HepG2 (cell line): ENCODE measurements at regions not wholly inside any gene's neighbourhood (a gene's known extent, or its start where the extent isn't known, plus 50 kb on each side); places are given as distances from the start of the nearest gene placed in this dataset.

Source experiments
- ATAC-seq: fragments of 200-7000 bp; cut with Tn5 transposase; 3 replicates; pipeline ENCODE4 v1.9.1; 2020; ENCODE audit warnings: mild to moderate bottlenecking, moderate library complexity
- BruUV-seq: library from RNA; stranded (reverse); fragments of 400-500 nt; replicated peaks from 2 replicates; lab custom pipeline; 2021; lab: Mats Ljungman, UMichigan
- CTCF ChIA-PET: fragments of 300-600 bp; formaldehyde crosslinking; extraction: SDS; loops from one replicate; lab custom pipeline; 2021; ENCODE audit warnings: low total read pairs, inconsistent platforms, low intra/inter-chr PET ratio; lab: Yijun Ruan, JAX
- POLR2A ChIA-PET: fragments of 350-600 bp; sonication (Branson Sonifier 250); formaldehyde crosslinking; loops from one replicate; lab custom pipeline; 2020; ENCODE audit warnings: antibody characterized with exemption, inconsistent platforms; lab: Yijun Ruan, JAX
- DNase-seq: peaks from one replicate; pipeline ENCODE4 v3.0.0-alpha.2; 2015; ENCODE audit warnings: low spot score
- FAIRE-seq: peaks from 3 replicates; lab custom pipeline; 2011; peaks lifted over from hg19 to GRCh38; lab: Jason Lieb, UNC
- H2AFZ ChIP-seq: one replicate; pipeline ENCODE4 v1.6.1; 2011; ENCODE audit warnings: low read length, inconsistent platforms
- H3K27ac ChIP-seq: fragments of 300-600 bp; 3 replicates; pipeline ENCODE4 v1.8.0; 2011; ENCODE audit warnings: mixed run types, mild to moderate bottlenecking, mixed read lengths, low read length, inconsistent platforms; ENCODE audit not compliant: insufficient read depth; ENCODE audit errors: extremely low read length
- H3K27me3 ChIP-seq, 2 experiments: fragments of 200-600 bp in 1 of 2; 2 replicates in 1 of 2; 3 replicates in 1 of 2; pipeline versions ENCODE4 v1.6.0 to v1.8.0; 2011; ENCODE audit warnings: low read length in 2 of 2, mild to moderate bottlenecking in 2 of 2, moderate library complexity in 2 of 2, inconsistent platforms in 1 of 2; ENCODE audit not compliant: insufficient read depth in 2 of 2, control insufficient read depth in 1 of 2
- H3K36me3 ChIP-seq, 2 experiments: fragments of 200-600 bp in 1 of 2; replicated peaks in 1 of 2; 2 replicates in 1 of 2; 3 replicates in 1 of 2; pipeline versions ENCODE4 v1.5.1 to v1.8.0; 2011; ENCODE audit warnings: low read length in 2 of 2, inconsistent platforms in 1 of 2; ENCODE audit not compliant: insufficient read depth in 2 of 2, control insufficient read depth in 1 of 2
- H3K4me1 ChIP-seq: 2 replicates; pipeline ENCODE4 v1.5.1; 2012; ENCODE audit warnings: low read length, inconsistent platforms; ENCODE audit not compliant: insufficient read depth
- H3K4me2 ChIP-seq: 2 replicates; pipeline ENCODE4 v1.6.0; 2011; ENCODE audit warnings: low read depth, low read length, inconsistent platforms
- H3K4me3 ChIP-seq, 3 experiments: fragments of 200-600 bp in 1 of 3; sonication (generic), shearing (Covaris generic) in 1 of 3; replicated peaks in 1 of 3; 2 replicates each; pipeline ENCODE4 v1.5.1; 2011 to 2016; ENCODE audit warnings: low read length in 3 of 3, inconsistent platforms in 2 of 3, low read depth in 2 of 3, mild to moderate bottlenecking in 2 of 3, control low read depth in 1 of 3, mixed read lengths in 1 of 3; ENCODE audit not compliant: insufficient read depth in 1 of 3
- H3K79me2 ChIP-seq: one replicate; pipeline ENCODE4 v1.6.1; 2011; ENCODE audit warnings: low read length, inconsistent platforms; ENCODE audit not compliant: insufficient read depth
- H3K9ac ChIP-seq: 2 replicates; pipeline ENCODE4 v1.6.0; 2011; ENCODE audit warnings: mild to moderate bottlenecking, low read depth, low read length, inconsistent platforms; ENCODE audit not compliant: insufficient read depth
- H3K9me3 ChIP-seq: 2 replicates; pipeline ENCODE4 v1.5.1; 2012; ENCODE audit warnings: mild to moderate bottlenecking, low read length
- H4K20me1 ChIP-seq: 2 replicates; pipeline ENCODE4 v1.6.0; 2011; ENCODE audit warnings: inconsistent platforms, mild to moderate bottlenecking, low read length, moderate library complexity; ENCODE audit not compliant: insufficient read depth
- KLF13 ChIP-seq: sonication (generic); formaldehyde crosslinking; IDR thresholded peaks from 2 replicates; pipeline ENCODE4 v1.4.0; 2020; ENCODE audit warnings: mild to moderate bottlenecking, missing genetic modification reagents
- KLF16 ChIP-seq, 2 experiments: sonication (generic) in 1 of 2; formaldehyde crosslinking in 1 of 2; IDR thresholded peaks; 2 replicates each; pipeline versions ENCODE4 v1.6.1 to v1.8.0; 2016 to 2023; ENCODE audit warnings: missing genetic modification reagents in 2 of 2, missing compliant biosample characterization in 1 of 2
- MIXL1 ChIP-seq: IDR thresholded peaks from 2 replicates; pipeline ENCODE4 v1.6.1; 2016
- SMC3 ChIP-seq: IDR thresholded peaks from 2 replicates; pipeline ENCODE4 v1.6.1; 2011; ENCODE audit warnings: low read length, improper control_type of control experiment
- STAG1 ChIP-seq: sonication (generic); formaldehyde crosslinking; IDR thresholded peaks from 2 replicates; pipeline ENCODE4 v1.4.0; 2020; ENCODE audit warnings: missing genetic modification reagents
- STAT5B ChIP-seq: sonication (generic); formaldehyde crosslinking; IDR thresholded peaks from 2 replicates; pipeline ENCODE4 v1.4.0; 2020; ENCODE audit warnings: missing genetic modification reagents
- TARDBP ChIP-seq: sonication (generic); formaldehyde crosslinking; IDR thresholded peaks from 2 replicates; pipeline ENCODE4 v1.8.0; 2022; ENCODE audit warnings: mild to moderate bottlenecking, missing genetic modification reagents
- ZNF383 ChIP-seq: sonication (generic); formaldehyde crosslinking; IDR thresholded peaks from 2 replicates; pipeline ENCODE4 v1.4.0; 2020; ENCODE audit warnings: missing genetic modification reagents, mild to moderate bottlenecking, borderline replicate concordance
- WGBS: methylation state at CpG from one replicate; pipeline ENCODE4 v1.1.6; 2017; ENCODE audit warnings: low lambda C conversion rate; 5-methylcytosine and 5-hydroxymethylcytosine counted together
- in situ Hi-C: cut with HindIII; loops from 2 replicates; pipeline ENCODE4 v1.10.0; 2017; ENCODE audit warnings: low pct_unique_long_range_greater_than_20kb; ENCODE audit not compliant: extremely low pct_ligation_motif_present
- intact Hi-C: fragments of 100-400 bp; cut with micrococcal nuclease; formaldehyde crosslinking; loops from one replicate; pipeline ENCODE4 v1.10.0; 2022; ENCODE audit not compliant: unreplicated experiment
- TF ChIP-seq, protein P1 (sequence below): IDR thresholded peaks from 2 replicates; pipeline ENCODE4 v1.6.1; 2016; ENCODE audit warnings: missing biosample characterization, missing genetic modification reagents, low read depth
- TF ChIP-seq, protein P2 (sequence below): sonication (generic); formaldehyde crosslinking; IDR thresholded peaks from 2 replicates; pipeline ENCODE4 v1.5.0; 2020; ENCODE audit warnings: mild to moderate bottlenecking, missing genetic modification reagents, moderate library complexity
- TF ChIP-seq, protein P3 (sequence below): IDR thresholded peaks from 2 replicates; pipeline ENCODE4 v1.4.0; 2020; ENCODE audit warnings: mild to moderate bottlenecking, missing genetic modification reagents

DNA sequence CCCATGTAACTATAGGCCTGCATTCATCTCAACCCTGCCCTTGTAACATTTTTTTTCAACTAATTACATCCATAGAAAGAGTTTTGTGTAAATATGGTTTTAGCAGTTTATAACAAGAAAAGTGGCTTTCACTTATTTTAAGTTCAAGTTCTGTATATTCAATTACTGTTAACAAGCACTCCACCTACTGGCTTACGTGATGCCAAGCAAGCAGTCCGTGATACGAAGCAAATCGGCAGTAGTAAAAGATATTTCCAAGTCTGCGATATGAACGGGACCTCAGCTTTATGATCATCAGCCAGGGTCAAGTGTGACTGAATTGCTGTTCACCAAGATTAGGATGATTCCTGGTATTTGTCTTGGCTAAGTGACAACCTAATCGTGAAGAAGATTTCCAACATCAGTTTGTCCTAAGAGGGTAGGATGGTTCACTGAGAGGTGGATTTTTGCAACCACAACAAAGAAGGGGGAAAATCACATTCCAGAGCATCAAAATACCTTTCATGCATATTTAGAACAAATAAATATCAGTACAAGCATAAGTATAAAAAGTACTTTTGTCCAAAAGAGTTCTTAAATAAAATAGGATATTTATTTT is 456.2 kb downstream of the FOXG1 start:
- CTCF ChIA-PET, result interaction anchor here (1.0 to 3.3 kb wide), 5 partner anchors 12 to 471 kb away, joined by 3 to 48 read pairs (median 11); no protein-coding TSS in a partner anchor
- FAIRE-seq (peak; percentile 83), ATAC-seq (peak; percentile 91), DNase-seq (peak; percentile 63)
- peak; percentile 80 for TF ChIP-seq SMC3
- TF ChIP-seq, protein P1, sequence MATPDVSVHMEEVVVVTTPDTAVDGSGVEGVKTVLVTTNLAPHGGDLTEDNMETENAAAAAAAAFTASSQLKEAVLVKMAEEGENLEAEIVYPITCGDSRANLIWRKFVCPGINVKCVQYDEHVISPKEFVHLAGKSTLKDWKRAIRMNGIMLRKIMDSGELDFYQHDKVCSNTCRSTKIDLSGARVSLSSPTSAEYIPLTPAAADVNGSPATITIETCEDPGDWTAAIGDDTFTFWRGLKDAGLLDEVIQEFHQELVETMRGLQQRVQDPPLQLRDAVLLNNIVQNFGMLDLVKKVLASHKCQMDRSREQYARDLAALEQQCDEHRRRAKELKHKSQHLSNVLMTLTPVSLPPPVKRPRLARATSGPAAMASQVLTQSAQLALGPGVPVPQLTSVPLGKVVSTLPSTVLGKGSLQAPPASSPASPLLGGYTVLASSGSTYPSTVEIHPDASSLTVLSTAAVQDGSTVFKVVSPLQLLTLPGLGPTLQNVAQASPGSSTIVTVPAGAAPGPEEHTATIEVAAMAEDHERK (CRISPR knock-in tag), result 0 out of 2 replicates have a peak, but pooled peaks have one; percentile 11
- TF ChIP-seq STAT5B (CRISPR knock-in tag), result no peak
- no peak for TF ChIP-seq ZNF383
- TF ChIP-seq MIXL1 (CRISPR knock-in tag), result peak; percentile 77; the same call in 1 of the 2 replicates
- TF ChIP-seq TARDBP (CRISPR knock-in tag), result 0 out of 2 replicates have a peak, but pooled peaks have one; percentile 30
- TF ChIP-seq, protein P2, sequence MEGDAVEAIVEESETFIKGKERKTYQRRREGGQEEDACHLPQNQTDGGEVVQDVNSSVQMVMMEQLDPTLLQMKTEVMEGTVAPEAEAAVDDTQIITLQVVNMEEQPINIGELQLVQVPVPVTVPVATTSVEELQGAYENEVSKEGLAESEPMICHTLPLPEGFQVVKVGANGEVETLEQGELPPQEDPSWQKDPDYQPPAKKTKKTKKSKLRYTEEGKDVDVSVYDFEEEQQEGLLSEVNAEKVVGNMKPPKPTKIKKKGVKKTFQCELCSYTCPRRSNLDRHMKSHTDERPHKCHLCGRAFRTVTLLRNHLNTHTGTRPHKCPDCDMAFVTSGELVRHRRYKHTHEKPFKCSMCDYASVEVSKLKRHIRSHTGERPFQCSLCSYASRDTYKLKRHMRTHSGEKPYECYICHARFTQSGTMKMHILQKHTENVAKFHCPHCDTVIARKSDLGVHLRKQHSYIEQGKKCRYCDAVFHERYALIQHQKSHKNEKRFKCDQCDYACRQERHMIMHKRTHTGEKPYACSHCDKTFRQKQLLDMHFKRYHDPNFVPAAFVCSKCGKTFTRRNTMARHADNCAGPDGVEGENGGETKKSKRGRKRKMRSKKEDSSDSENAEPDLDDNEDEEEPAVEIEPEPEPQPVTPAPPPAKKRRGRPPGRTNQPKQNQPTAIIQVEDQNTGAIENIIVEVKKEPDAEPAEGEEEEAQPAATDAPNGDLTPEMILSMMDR (CRISPR knock-in tag), result peak; percentile 82
- TF ChIP-seq KLF13 (CRISPR knock-in tag), result no peak
- TF ChIP-seq KLF16 (CRISPR knock-in tag; IDR thresholded peaks at IDR 0.05), result 0 out of 4 replicates have a peak, but pooled peaks of 1 of the 2 experiments have one; percentile 35
- TF ChIP-seq, protein P3, sequence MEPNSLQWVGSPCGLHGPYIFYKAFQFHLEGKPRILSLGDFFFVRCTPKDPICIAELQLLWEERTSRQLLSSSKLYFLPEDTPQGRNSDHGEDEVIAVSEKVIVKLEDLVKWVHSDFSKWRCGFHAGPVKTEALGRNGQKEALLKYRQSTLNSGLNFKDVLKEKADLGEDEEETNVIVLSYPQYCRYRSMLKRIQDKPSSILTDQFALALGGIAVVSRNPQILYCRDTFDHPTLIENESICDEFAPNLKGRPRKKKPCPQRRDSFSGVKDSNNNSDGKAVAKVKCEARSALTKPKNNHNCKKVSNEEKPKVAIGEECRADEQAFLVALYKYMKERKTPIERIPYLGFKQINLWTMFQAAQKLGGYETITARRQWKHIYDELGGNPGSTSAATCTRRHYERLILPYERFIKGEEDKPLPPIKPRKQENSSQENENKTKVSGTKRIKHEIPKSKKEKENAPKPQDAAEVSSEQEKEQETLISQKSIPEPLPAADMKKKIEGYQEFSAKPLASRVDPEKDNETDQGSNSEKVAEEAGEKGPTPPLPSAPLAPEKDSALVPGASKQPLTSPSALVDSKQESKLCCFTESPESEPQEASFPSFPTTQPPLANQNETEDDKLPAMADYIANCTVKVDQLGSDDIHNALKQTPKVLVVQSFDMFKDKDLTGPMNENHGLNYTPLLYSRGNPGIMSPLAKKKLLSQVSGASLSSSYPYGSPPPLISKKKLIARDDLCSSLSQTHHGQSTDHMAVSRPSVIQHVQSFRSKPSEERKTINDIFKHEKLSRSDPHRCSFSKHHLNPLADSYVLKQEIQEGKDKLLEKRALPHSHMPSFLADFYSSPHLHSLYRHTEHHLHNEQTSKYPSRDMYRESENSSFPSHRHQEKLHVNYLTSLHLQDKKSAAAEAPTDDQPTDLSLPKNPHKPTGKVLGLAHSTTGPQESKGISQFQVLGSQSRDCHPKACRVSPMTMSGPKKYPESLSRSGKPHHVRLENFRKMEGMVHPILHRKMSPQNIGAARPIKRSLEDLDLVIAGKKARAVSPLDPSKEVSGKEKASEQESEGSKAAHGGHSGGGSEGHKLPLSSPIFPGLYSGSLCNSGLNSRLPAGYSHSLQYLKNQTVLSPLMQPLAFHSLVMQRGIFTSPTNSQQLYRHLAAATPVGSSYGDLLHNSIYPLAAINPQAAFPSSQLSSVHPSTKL (CRISPR knock-in tag), result 0 out of 2 replicates have a peak, but pooled peaks have one; percentile 18
- peak; percentile 90 for TF ChIP-seq STAG1 (CRISPR knock-in tag)
- H3K9ac ChIP-seq, result no peak overlapping the region
- no peaks in the 10 kb centered on the region for H3K79me2 ChIP-seq
- H3K27me3 ChIP-seq, result no peaks in the 10 kb centered on the region
- no peaks in the 10 kb centered on the region for H3K36me3 ChIP-seq
- intact Hi-C loops (loop anchor here (1.0 to 10.0 kb wide), 3 partner anchors 206 to 468 kb away; no protein-coding TSS in a partner anchor), in situ Hi-C loops (loop anchor here (5.0 kb wide), 2 partner anchors 210 to 470 kb away; no protein-coding TSS in a partner anchor)
- POLR2A ChIA-PET, result no interaction called here
- no peaks in the 10 kb centered on the region for H3K9me3 ChIP-seq
- H3K4me1 ChIP-seq, result no peaks in the 10 kb centered on the region
- H4K20me1 ChIP-seq, result no peaks in the 10 kb centered on the region
- no peak overlapping the region for H3K4me3 ChIP-seq
- no peak overlapping the region for H3K4me2 ChIP-seq
- WGBS, result under 1% methylated on average over 7 of the region's 7 CpGs
- no peak overlapping the region for H2AFZ ChIP-seq
- no TSS peak for BruUV-seq
- H3K27ac ChIP-seq, result no peak overlapping the region
